ENCODE measurements at regions not wholly inside any gene's neighbourhood (a gene's known extent, or its start where the extent isn't known, plus 50 kb on each side); places are given as distances from the start of the nearest gene placed in this dataset.

DNA sequence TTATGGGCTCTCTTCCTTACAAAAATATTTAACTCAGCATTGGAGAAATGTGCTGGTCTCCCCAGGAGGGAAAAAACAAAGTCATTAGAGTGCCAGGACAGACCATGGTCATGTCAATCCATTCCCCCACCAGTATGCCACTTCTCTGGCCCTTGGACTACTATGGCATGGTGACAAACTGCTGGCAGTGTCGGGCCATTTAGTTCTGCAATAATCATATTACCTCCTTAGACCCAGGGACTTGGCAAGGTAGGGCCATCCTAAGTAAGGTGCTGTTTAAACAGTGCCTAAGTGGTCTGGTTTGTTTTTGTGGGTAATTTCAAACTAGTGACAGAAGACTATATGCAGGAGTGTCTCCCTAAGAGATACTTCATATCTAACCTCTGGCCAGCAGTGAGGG is 177.8 kb upstream of the STK32A start:
- no peak for TF ChIP-seq EP300 (IDR thresholded peaks at IDR 0.05)
- TF ChIP-seq, protein P1, sequence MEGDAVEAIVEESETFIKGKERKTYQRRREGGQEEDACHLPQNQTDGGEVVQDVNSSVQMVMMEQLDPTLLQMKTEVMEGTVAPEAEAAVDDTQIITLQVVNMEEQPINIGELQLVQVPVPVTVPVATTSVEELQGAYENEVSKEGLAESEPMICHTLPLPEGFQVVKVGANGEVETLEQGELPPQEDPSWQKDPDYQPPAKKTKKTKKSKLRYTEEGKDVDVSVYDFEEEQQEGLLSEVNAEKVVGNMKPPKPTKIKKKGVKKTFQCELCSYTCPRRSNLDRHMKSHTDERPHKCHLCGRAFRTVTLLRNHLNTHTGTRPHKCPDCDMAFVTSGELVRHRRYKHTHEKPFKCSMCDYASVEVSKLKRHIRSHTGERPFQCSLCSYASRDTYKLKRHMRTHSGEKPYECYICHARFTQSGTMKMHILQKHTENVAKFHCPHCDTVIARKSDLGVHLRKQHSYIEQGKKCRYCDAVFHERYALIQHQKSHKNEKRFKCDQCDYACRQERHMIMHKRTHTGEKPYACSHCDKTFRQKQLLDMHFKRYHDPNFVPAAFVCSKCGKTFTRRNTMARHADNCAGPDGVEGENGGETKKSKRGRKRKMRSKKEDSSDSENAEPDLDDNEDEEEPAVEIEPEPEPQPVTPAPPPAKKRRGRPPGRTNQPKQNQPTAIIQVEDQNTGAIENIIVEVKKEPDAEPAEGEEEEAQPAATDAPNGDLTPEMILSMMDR (IDR thresholded peaks at IDR 0.05): no peak
